ENCODE measurements at regions not wholly inside any gene's neighbourhood (a gene's known extent, or its start where the extent isn't known, plus 50 kb on each side); places are given as distances from the start of the nearest gene placed in this dataset.

GRCh38 chr7:113491305-113491704, 373.0 kb upstream of the SMIM30 start:
- no peak for DNase-seq (ENCODE audit: low read depth, low spot score)
- no peak overlapping the region for H3K27ac ChIP-seq

DNA sequence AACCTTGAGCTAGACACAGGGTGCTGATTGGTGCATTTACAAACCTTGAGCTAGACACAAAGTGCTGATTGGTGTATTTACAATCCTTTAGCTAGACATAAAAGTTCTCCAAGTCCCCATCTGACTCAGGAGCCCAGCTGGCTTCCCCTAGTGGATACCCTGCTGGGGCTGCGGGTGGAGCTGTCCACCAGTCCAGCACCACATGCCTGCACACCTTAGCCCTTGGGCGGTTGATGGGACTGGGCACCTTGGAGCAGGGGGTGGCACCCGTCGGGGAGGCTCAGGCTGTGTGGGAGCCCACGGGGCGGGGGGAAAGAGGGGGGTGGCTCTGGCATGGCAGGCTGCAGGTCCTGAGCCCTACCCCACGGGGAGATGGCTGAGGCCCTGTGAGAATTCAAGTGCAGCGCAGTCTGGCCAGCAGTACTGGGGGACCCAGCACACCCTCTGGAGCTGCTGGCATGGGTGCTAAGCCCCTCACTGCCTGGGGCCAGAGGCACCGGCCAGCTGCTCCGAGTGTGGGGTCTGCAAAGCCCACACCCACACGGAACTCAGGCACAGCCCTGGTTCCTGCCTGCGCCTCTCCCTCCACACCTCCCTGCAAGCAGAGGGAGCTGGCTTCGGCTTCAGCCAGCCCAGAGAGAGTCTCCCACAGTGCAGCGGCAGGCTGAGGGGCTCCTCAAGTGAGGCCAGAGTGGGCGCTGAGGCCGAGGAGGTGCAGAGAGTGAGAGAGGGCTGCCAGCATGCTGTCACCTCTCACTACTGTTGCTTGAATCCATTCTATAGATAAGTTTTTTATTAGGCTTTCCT, 369.8 kb upstream of the SMIM30 start:
- no peak overlapping the region for H3K27ac ChIP-seq
- DNase-seq (ENCODE audit: low read depth, low spot score): no peak

DNA sequence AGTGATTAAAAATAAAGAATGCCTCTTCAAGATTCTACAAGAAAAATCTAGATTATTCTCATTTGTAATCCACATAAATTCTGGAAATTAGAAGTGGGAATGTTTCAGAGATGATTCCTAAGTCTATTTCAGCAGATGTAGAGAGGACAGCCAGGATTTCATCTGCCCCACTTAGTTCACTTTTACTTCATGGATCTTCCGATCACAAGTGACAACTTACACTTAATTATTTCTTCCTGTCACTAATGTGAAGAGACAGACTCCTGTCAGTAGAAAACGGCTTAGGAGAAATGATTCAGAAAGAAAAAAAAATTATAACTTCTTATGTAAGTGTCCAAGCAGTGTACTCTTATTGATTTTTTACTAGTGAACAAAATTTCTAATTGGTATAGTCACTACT, 368.2 kb upstream of the SMIM30 start:
- H3K27ac ChIP-seq: no peak overlapping the region
- DNase-seq (ENCODE audit: low read depth, low spot score): no peak

GRCh38 chr7:113483657-113484056, 365.3 kb upstream of the SMIM30 start:
- H3K27ac ChIP-seq: no peak overlapping the region
- no peak for DNase-seq (ENCODE audit: low read depth, low spot score)

DNA sequence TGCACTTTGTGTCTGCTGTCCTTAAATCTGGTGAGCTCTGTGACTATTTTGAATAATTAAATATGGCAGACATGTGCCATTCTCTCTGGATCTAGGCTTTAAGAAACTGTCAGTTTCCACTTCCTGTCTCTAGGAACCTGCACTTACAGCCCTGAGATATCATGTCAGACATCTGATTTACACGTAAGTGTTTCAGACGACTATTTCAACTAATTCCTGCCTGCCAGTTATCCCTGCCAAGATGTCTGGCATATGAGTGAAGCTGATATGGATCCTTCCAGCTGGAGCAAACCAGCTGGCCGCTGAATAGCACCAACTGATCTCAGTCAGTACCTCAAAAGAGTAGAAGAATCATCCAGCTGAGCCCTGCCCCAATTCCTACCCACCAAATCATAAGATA, 362.2 kb upstream of the SMIM30 start:
- no peak overlapping the region for H3K27ac ChIP-seq
- no peak for DNase-seq (ENCODE audit: low read depth, low spot score)

DNA sequence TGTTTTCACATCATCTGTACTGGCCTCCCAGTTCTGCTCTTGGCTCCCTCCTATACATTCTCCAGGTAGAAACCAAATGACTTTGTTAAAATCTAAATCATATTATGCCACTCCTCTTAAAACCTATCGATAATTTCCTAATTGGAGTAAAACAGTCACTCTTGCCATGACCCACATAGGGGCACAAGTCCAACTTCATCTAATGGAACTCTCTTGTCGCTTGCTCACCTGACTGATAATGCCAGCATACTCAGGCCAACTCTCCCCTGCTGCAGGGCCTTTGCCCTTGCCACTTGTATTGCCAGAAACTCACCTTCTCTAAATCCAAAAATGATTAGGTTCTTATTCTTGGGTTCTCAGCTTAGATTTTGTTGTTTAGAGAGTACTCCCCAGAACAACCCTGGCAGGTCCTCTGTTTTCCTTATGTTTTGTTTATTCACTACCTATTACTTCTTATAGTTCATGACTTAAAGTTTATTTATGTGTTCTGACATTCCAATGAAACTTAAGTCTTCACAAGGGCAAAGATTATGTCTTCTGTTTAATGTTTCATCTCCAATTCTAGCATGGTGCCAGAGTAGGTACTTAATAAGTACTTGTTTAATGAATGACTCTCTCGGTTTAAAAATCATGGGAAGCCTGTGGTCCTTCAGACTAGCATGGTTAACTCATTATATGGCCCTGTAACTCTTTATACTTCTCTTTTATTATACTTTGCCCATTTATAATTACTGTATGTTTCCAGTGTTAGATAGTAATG, 345.9 kb upstream of the SMIM30 start:
- H3K27ac ChIP-seq: no peak overlapping the region
- DNase-seq (ENCODE audit: low read depth, low spot score): no peak

DNA sequence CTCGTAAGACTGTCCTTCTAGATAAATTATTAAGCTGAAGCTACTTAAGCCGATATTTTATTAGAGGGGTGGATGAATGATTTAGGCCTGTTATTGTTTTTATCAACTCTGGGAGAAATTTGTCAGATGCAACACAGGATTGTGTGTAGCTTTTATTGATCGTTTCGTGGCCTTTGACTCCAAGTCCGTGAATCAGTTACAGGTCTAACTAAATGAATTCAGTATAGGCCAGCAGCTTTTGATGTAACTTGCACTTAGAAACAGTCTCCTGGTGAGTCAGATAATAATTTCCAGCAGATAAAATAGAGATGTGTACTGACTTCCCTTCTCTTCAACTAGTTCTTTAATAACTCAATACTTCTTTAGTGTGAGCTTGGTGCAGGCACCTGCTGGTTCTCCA, 341.7 kb upstream of the SMIM30 start:
- DNase-seq (ENCODE audit: low read depth, low spot score): no peak
- H3K27ac ChIP-seq: no peak overlapping the region

- no peak overlapping the region for H3K27ac ChIP-seq
- DNase-seq (ENCODE audit: low read depth, low spot score): no peak
These were observed 338.2 kb upstream of the SMIM30 start for GRCh38 chr7:113456533-113456932.

DNA sequence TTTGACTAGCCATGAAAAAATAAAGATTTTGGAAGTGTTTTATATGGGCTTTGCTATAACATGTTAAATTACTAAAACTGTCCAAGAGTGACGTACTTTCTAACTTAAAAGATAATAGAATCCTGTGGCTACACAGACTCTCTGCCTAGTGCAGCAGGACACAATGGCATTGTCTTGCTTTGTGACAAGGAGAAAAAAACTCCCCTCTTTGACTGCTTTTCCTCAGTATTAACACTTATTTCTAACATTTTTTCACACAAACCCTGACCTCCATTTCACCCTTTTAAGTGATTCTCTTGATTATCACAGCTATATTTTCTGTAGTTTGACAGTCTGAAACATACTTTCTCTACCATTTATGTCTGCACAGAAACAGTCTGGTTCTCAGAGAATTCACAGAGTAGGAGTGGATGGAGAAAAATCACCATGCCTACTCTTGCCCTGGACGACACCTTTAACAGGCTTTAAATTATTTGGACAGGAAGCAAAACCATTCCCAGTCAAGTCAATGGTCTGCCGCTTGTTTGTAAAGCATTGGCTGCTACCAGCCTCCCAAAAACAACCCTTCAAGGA, 336.3 kb upstream of the SMIM30 start:
- H3K27ac ChIP-seq: no peak overlapping the region
- DNase-seq (ENCODE audit: low read depth, low spot score): no peak

DNA sequence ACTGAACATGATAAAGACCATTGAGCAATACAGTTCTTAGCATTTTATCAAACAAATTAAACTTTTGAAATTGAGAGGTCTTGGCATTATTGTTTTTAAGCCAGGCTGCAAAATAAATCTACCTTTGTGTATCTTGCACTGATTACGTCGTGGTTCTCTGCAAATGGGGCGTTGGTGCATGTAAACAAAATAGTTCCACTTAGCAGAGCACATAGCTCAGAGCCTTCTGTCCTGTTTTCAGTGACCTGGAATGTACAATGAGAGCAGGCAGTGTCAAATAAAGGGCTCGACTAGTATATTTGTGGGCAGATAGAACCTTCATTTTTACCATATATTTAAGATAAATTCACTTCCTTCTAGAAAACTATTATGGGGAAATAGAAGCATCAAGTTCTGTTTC, 333.9 kb upstream of the SMIM30 start:
- no peak overlapping the region for H3K27ac ChIP-seq
- no peak for DNase-seq (ENCODE audit: low read depth, low spot score)

GRCh38 chr7:113446791-113447190, 328.4 kb upstream of the SMIM30 start:
- H3K27ac ChIP-seq: no peak overlapping the region

DNA sequence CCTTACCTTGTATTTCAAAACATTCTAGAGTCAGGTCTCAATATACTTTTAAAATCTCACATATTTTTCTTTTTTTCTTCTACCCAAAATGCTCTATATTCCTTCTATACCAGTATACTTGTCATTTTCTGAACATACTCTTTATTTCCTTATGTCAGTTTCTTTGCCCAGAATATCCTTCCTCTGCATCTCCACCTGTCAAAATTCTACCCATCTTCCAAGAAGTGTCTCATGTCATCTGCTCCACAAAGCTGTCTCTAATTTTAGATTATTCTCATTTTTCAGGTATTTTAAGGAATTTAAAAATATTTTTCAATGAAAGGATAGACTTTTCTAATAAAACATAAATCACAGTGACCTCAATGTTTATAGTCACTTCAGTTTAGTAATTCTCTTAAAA, 328.0 kb upstream of the SMIM30 start:
- no peak for DNase-seq (ENCODE audit: low read depth, low spot score)
- H3K27ac ChIP-seq: no peak overlapping the region

More at GRCh38 chr7:113446791-113447190, 328.4 kb upstream of the SMIM30 start:
- no peak for DNase-seq (ENCODE audit: low read depth, low spot score)

GRCh38 chr7:113444261-113444660, 325.9 kb upstream of the SMIM30 start:
- no peak overlapping the region for H3K27ac ChIP-seq
- peak; percentile 0 for DNase-seq (ENCODE audit: low read depth, low spot score)

DNA sequence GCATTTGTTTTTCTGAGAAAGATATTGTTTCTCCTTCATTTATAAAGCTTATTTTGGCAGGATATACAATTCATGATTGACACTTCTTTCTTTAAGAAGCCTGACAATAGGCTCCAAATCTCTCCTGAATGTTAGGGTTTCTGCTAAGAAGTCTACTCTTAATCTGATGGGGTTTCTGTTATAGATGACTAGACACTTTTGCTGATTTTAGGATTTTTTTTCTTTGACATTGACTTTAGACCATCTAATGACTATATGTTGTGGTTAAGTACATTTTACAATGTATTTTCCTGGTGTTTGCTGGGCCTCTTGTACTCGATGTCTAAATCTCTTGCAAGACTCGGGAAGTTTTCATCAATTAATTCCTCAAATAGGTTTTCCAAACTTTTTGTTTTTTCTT, 321.8 kb upstream of the SMIM30 start:
- no peak for DNase-seq (ENCODE audit: low read depth, low spot score)
- H3K27ac ChIP-seq: no peak overlapping the region

DNA sequence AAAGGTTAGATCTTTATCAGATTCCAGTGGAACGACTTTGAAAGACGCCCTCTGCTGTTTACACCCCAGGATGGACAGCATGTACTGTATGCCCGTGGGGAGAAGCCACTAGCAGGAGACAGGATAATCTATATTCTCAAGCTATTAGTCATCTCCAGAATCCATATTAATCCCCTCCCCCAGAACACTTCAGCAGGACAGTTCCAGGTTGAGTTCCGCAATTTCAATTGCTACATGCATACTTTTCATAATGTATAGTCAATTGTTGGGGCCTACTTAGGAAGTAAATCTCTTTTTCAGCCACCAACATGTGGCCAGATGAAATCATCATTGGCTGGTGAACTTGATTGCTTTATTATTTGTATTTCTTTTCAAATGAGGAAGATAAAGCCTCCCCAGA, 313.1 kb upstream of the SMIM30 start:
- DNase-seq (ENCODE audit: low read depth, low spot score): no peak
- H3K27ac ChIP-seq: no peak overlapping the region

GRCh38 chr7:113424185-113424817, 305.9 kb upstream of the SMIM30 start:
- no peak overlapping the region for H3K27ac ChIP-seq
- DNase-seq (ENCODE audit: low read depth, low spot score): no peak

DNA sequence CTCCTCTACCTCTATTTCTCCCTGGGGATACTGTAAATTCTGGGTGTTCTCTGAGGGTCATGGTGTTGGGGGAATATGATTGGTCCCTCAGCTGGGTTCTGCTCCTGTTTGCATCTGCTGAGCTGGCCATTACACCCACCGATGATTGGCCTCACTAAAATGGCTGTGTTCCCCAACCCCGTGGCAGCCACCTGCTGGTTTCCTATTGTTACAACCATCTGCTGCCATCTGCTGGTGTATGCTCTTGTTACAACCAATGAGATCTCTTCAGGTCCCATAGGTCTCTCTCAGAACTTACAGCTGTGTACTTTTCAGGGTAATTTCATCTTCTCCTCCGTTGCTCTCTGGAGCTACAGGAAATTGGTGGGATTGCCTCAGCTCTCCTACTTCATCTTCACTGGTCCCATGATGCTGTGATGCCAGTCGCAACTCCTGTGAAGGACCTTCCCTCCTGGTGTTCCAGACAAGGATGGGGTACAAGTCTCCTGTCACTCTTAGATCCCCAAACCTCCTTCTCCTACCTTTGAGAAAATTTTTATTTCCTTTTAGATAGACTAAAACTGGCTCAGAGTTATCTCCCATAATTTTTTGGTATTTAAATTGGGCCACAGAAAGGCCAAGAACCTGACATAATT, 303.5 kb upstream of the SMIM30 start:
- no peak overlapping the region for H3K27ac ChIP-seq
- DNase-seq (ENCODE audit: low read depth, low spot score): peak; percentile 16

DNA sequence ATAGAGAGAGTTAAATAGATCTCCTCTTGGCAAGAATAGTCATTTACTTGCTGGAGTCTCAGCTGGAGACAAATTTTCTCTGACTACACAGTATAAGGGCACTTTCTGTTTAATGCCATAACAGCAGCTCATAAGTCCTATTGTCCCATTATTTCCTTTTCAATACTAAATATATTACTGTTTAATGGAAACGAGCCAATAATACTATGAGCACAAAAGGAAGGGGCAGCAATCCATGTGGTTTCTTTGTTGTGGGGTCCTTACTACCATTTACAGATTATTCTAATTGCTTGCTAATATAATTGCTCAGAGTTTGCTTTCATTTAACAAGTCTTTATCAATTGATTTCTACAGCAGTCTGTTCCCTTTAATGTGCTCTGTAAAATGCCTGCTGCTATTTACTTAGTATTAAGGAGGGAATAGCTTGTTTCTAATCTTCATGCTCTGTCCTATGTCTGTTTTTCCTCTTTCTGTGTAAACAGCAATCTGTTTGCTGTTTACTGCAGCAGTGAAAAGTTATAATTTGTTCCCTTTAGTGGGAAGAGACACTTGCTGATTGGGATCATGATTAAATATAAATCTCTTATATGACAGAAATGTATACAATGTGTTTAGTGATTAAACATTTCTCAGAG, 296.2 kb upstream of the SMIM30 start:
- DNase-seq (ENCODE audit: low read depth, low spot score): no peak
- no peak overlapping the region for H3K27ac ChIP-seq

GRCh38 chr7:113412410-113412809, 294.1 kb upstream of the SMIM30 start:
- H3K27ac ChIP-seq: no peak overlapping the region
- no peak for DNase-seq (ENCODE audit: low read depth, low spot score)

GRCh38 chr7:113410796-113411195, 292.4 kb upstream of the SMIM30 start:
- no peak overlapping the region for H3K27ac ChIP-seq
- no peak for DNase-seq (ENCODE audit: low read depth, low spot score)
